ENCODE measurements at regions not wholly inside any gene's neighbourhood (a gene's known extent, or its start where the extent isn't known, plus 50 kb on each side); places are given as distances from the start of the nearest gene placed in this dataset.

GRCh38 chr5:138698713-138699112, 54.5 kb upstream of the CTNNA1 start:
- no peak for TF ChIP-seq CTCF (IDR thresholded peaks at IDR 0.05; ENCODE audit: poor library complexity, severe bottlenecking)
- TF ChIP-seq TAF1 (IDR thresholded peaks at IDR 0.05; ENCODE audit: low read depth), result no peak
- TF ChIP-seq EP300 (conservative IDR thresholded peaks at IDR 0.05; ENCODE audit: poor library complexity, severe bottlenecking), result no peak

All from neural cell (in vitro differentiated cells).